GM12864 (cell line): ENCODE measurements at regions not wholly inside any gene's neighbourhood (a gene's known extent, or its start where the extent isn't known, plus 50 kb on each side); places are given as distances from the start of the nearest gene placed in this dataset.
"Not testable (repeated sequence)": the region's sequence is repeated elsewhere in the genome, so short reads cannot be mapped to it uniquely, and the experiment has no call there.

Experiments used
- DNase-seq: peaks from one replicate; pipeline ENCODE4 v3.0.0-alpha.2; 2011; ENCODE audit warnings: low read depth
- H3K4me3 ChIP-seq: 2 replicates; pipeline ENCODE4 v1.5.1; 2011; ENCODE audit warnings: mild to moderate bottlenecking, low read depth, low read length, control low read depth
- CTCF ChIP-seq: IDR thresholded peaks from 2 replicates; pipeline ENCODE4 v1.5.1; 2011; ENCODE audit warnings: low read depth, mild to moderate bottlenecking, moderate library complexity, low read length, control low read depth, inconsistent platforms; ENCODE audit errors: missing control alignments

GRCh38 chr21:35982717-35983116 is 77.6 kb downstream of the SETD4 start:
- DNase-seq, result no peak
- H3K4me3 ChIP-seq, result no peak overlapping the region
- no peak for TF ChIP-seq CTCF

GRCh38 chr21:35981514-35982070 is 78.7 kb downstream of the SETD4 start:
- no peak overlapping the region for H3K4me3 ChIP-seq
- no peak for TF ChIP-seq CTCF
- no peak for DNase-seq

GRCh38 chr21:35980821-35981220 is 79.5 kb downstream of the SETD4 start:
- DNase-seq, result no peak
- no peak for TF ChIP-seq CTCF
- H3K4me3 ChIP-seq, result no peak overlapping the region

- H3K4me3 ChIP-seq, DNase-seq: not testable (repeated sequence)
These were observed 82.5 kb downstream of the SETD4 start for GRCh38 chr21:35977860-35978259.

- no peak overlapping the region for H3K4me3 ChIP-seq
- DNase-seq, result no peak
- no peak for TF ChIP-seq CTCF
These were observed 83.4 kb downstream of the SETD4 start for GRCh38 chr21:35976929-35977328.

GRCh38 chr21:35976481-35976880 is 83.8 kb downstream of the SETD4 start:
- DNase-seq, result no peak
- H3K4me3 ChIP-seq, result no peak overlapping the region
- no peak for TF ChIP-seq CTCF

GRCh38 chr21:35974775-35975174 is 85.6 kb downstream of the SETD4 start:
- DNase-seq, result no peak
- no peak for TF ChIP-seq CTCF
- no peak overlapping the region for H3K4me3 ChIP-seq

- TF ChIP-seq CTCF, result no peak
- no peak for DNase-seq
- H3K4me3 ChIP-seq, result no peak overlapping the region
These were observed 88.5 kb downstream of the SETD4 start for GRCh38 chr21:35971824-35972223.
